Trophoblast cell (in vitro differentiated cells and primary cell): ENCODE measurements at regions not wholly inside any gene's neighbourhood (a gene's known extent, or its start where the extent isn't known, plus 50 kb on each side); places are given as distances from the start of the nearest gene placed in this dataset.
"Not testable (repeated sequence)": the region's sequence is repeated elsewhere in the genome, so short reads cannot be mapped to it uniquely, and the experiment has no call there.

Source experiments
- DNase-seq, 2 donors: peaks; one replicate each; pipeline ENCODE4 v3.0.0-alpha.2; 2016
- H2AFZ ChIP-seq: 2 replicates; pipeline ENCODE4 v1.6.1; 2013; ENCODE audit warnings: low read length, moderate library complexity, mild to moderate bottlenecking; ENCODE audit not compliant: insufficient read depth, poor library complexity
- H2AK5ac ChIP-seq: 2 replicates; pipeline ENCODE4 v1.6.1; 2013; ENCODE audit warnings: mild to moderate bottlenecking, low read length
- H2BK120ac ChIP-seq: 2 replicates; pipeline ENCODE4 v1.6.1; 2013; ENCODE audit warnings: low read length, mild to moderate bottlenecking, moderate library complexity; ENCODE audit not compliant: insufficient read depth, poor library complexity
- H2BK12ac ChIP-seq: 2 replicates; pipeline ENCODE4 v1.6.1; 2013; ENCODE audit warnings: mild to moderate bottlenecking, low read length, moderate library complexity
- H2BK5ac ChIP-seq: 2 replicates; pipeline ENCODE4 v1.6.1; 2013; ENCODE audit warnings: low read length, low read depth, moderate library complexity, mild to moderate bottlenecking; ENCODE audit not compliant: poor library complexity
- H3K14ac ChIP-seq: 2 replicates; pipeline ENCODE4 v1.6.1; 2013; ENCODE audit warnings: mild to moderate bottlenecking, low read length
- H3K18ac ChIP-seq: 2 replicates; pipeline ENCODE4 v1.6.1; 2013; ENCODE audit warnings: mild to moderate bottlenecking, low read length
- H3K23ac ChIP-seq: 2 replicates; pipeline ENCODE4 v1.6.1; 2013; ENCODE audit warnings: low read length
- H3K27ac ChIP-seq: 2 replicates; pipeline ENCODE4 v1.5.1; 2013; ENCODE audit warnings: low read depth, mild to moderate bottlenecking, inconsistent platforms, low read length, moderate library complexity
- H3K27me3 ChIP-seq: 2 replicates; pipeline ENCODE4 v1.6.1; 2013; ENCODE audit warnings: inconsistent platforms, mild to moderate bottlenecking, low read length, moderate library complexity; ENCODE audit not compliant: insufficient read depth
- H3K36me3 ChIP-seq, 2 experiments: 1 replicate in 1 of 2; 2 replicates in 1 of 2; pipeline ENCODE4 v1.6.1; 2013; ENCODE audit warnings: low read length in 2 of 2, mild to moderate bottlenecking in 2 of 2, moderate library complexity in 1 of 2; ENCODE audit not compliant: insufficient read depth in 2 of 2, control insufficient read depth in 1 of 2
- H3K4ac ChIP-seq: 2 replicates; pipeline ENCODE4 v1.6.1; 2013; ENCODE audit warnings: low read depth, mild to moderate bottlenecking, low read length, moderate library complexity
- H3K4me1 ChIP-seq, 2 experiments: 1 replicate in 1 of 2; 2 replicates in 1 of 2; pipeline ENCODE4 v1.6.1; 2013; ENCODE audit warnings: low read length in 2 of 2, mild to moderate bottlenecking in 2 of 2, moderate library complexity in 1 of 2; ENCODE audit not compliant: insufficient read depth in 2 of 2, control insufficient read depth in 1 of 2
- H3K4me2 ChIP-seq: 2 replicates; pipeline ENCODE4 v1.6.1; 2013; ENCODE audit warnings: inconsistent platforms, mild to moderate bottlenecking, low read length, moderate library complexity
- H3K4me3 ChIP-seq: 2 replicates; pipeline ENCODE4 v1.5.1; 2013; ENCODE audit warnings: mild to moderate bottlenecking, low read depth, low read length, inconsistent platforms
- H3K79me1 ChIP-seq: one replicate; pipeline ENCODE4 v1.6.1; 2013; ENCODE audit warnings: low read length
- H3K79me2 ChIP-seq: 2 replicates; pipeline ENCODE4 v1.6.1; 2013; ENCODE audit warnings: low read length, mild to moderate bottlenecking; ENCODE audit not compliant: control insufficient read depth, insufficient read depth, poor library complexity
- H3K9ac ChIP-seq: 2 replicates; pipeline ENCODE4 v1.6.1; 2013; ENCODE audit warnings: mild to moderate bottlenecking, low read length
- H3K9me3 ChIP-seq: 2 replicates; pipeline ENCODE4 v1.6.1; 2013; ENCODE audit warnings: low read depth, mild to moderate bottlenecking, control low read depth, inconsistent platforms, low read length; ENCODE audit not compliant: insufficient read depth
- H4K12ac ChIP-seq: 2 replicates; pipeline ENCODE4 v1.6.1; 2013; ENCODE audit warnings: low read depth, mild to moderate bottlenecking, low read length, moderate library complexity
- H4K8ac ChIP-seq: 2 replicates; pipeline ENCODE4 v1.6.1; 2013; ENCODE audit warnings: low read depth, mild to moderate bottlenecking, low read length, moderate library complexity
- H4K91ac ChIP-seq: one replicate; pipeline ENCODE4 v1.6.1; 2013; ENCODE audit warnings: low read depth, mild to moderate bottlenecking, low read length, moderate library complexity
- WGBS: extraction: QIAGEN DNeasy Blood & Tissue Kit; methylation state at CpG from one replicate; pipeline ENCODE4 v1.1.7; 2013; ENCODE audit warnings: missing lambda C conversion rate; ENCODE audit not compliant: insufficient read length, insufficient coverage; ENCODE audit errors: extremely low coverage; 5-methylcytosine and 5-hydroxymethylcytosine counted together

DNA sequence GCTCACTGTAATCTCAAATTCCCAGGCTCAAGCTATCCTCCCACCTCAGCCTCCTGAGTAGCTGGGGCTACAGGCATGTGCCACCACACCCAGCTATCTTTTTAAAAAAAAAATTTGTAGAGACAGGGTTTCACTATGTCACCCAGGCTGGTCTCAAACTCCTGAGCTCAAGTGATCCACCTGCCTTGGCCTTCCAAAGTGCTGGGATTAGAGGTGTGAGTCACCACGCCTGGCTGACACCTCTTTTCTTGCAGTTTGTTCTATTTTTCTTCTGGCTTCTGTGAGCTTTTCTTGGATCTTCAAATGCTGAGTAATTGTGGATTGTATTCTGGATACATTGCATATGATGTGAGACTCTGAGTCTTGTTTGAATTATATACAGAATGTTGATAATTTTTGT is 137.3 kb upstream of the GK2 start:
- not testable (repeated sequence) for H4K8ac ChIP-seq, H3K36me3 ChIP-seq, H4K12ac ChIP-seq, H3K27me3 ChIP-seq, H3K9me3 ChIP-seq, H3K18ac ChIP-seq, H3K4me1 ChIP-seq, H3K9ac ChIP-seq, H2BK120ac ChIP-seq, H3K23ac ChIP-seq, H3K14ac ChIP-seq, H2AK5ac ChIP-seq, H3K4ac ChIP-seq, H2BK12ac ChIP-seq, H3K27ac ChIP-seq, H4K91ac ChIP-seq, H3K4me3 ChIP-seq, H3K4me2 ChIP-seq, DNase-seq, H2AFZ ChIP-seq, H3K79me2 ChIP-seq, H2BK5ac ChIP-seq, H3K79me1 ChIP-seq
- no CpG with 5 or more reads among the region's 1 CpG for WGBS

DNA sequence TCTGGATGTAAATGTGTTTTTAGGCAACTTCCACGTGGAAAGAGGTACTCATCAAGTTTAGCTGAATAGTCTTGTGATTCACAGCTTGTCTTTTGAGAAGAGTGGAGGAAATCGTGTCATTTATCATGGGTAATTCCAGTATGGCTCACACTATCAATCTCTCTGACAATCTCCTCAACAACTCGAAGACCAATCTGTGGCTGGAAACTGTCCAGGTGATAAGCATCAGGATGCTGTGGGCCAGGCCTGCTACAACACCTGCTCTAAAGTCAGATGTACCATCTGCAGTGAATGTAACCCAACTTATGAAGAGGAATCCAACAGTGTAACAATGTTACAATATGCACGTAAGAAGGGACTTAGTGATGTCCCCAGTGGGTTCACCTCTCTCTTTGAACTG is 132.1 kb upstream of the GK2 start:
- Histone ChIP-seq H3K79me1 (no peaks in the 10 kb centered on the region), H3K4me3 (no peak overlapping the region), H3K36me3 (no peaks in the 10 kb centered on the region), H3K14ac (no peak overlapping the region), H2BK12ac (no peak overlapping the region), H3K9me3 (no peaks in the 10 kb centered on the region), H4K12ac (no peak overlapping the region), H3K23ac (no peak overlapping the region), H2AK5ac (no peak overlapping the region), H2BK120ac (no peak overlapping the region), H2AFZ (no peak overlapping the region), H3K4me2 (no peak overlapping the region), H3K27ac (no peak overlapping the region), H3K9ac (no peak overlapping the region), H3K4me1 (no peaks in the 10 kb centered on the region), H4K91ac (no peak overlapping the region), H3K4ac (no peak overlapping the region), H3K27me3 (no peaks in the 10 kb centered on the region), H2BK5ac (no peak overlapping the region), H3K18ac (no peak overlapping the region), H4K8ac (no peak overlapping the region), H3K79me2 (no peaks in the 10 kb centered on the region)
- WGBS, result no CpG with 5 or more reads among the region's 4 CpGs
- no peak for DNase-seq

DNA sequence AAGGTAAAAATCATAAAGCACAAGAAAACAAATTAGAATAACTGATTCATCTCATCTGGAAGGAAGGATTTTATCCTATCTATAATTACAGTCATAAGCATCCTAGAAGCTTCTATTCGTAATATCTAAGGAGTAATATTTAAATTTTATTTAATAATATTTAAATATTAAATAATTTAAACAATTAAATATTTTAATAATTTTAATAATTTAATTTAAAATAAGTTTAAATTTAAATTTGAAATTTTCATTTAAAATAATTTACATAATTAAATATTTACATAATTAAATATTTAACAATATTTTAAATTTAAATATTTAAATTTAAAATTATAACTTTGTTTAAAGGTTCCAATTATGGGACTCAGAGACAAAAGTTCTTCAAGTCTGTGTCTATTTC is 127.5 kb upstream of the GK2 start:
- WGBS, result no CpG with 5 or more reads among the region's 1 CpG

DNA sequence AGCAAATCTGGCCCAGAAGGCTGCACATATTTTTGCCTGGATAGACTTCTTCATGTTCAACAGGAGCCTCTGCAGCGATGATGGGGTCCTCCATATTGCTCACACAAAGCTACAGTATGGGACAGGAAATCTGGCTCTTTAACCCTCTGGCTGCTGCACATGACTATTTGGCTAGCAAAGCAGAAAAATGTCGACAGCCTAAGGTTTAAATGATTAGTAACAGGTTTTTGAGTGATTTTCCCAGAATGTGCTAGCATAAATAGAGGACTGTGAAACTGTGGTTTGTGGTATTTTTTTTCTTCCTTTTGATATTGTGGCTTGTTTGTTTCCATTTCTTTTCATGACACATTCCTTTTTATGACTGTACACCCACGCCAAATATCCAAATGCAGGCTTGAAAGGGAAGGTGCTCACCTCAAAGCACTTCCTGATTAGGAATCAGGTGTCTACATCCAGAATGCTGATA is 120.2 kb upstream of the GK2 start:
- Histone ChIP-seq H2BK5ac (no peak overlapping the region), H3K27me3 (no peaks in the 10 kb centered on the region), H3K4me3 (no peak overlapping the region), H3K79me1 (no peaks in the 10 kb centered on the region), H2AK5ac (no peak overlapping the region), H2BK120ac (no peak overlapping the region), H3K9me3 (no peaks in the 10 kb centered on the region), H4K8ac (no peak overlapping the region), H2AFZ (no peak overlapping the region), H4K12ac (no peak overlapping the region), H3K23ac (no peak overlapping the region), H3K27ac (no peak overlapping the region), H3K79me2 (no peaks in the 10 kb centered on the region), H3K9ac (no peak overlapping the region), H4K91ac (no peak overlapping the region), H3K4ac (no peak overlapping the region), H3K4me1 (no peaks in the 10 kb centered on the region), H3K4me2 (no peak overlapping the region), H2BK12ac (no peak overlapping the region), H3K14ac (no peak overlapping the region), H3K18ac (no peak overlapping the region), H3K36me3 (no peaks in the 10 kb centered on the region)
- no peak for DNase-seq
- WGBS, result no CpG with 5 or more reads among the region's 3 CpGs

More for the DNA sequence above, 127.5 kb upstream of the GK2 start:
- DNase-seq, result no peak
- Histone ChIP-seq H2AK5ac (no peak overlapping the region), H3K18ac (no peak overlapping the region), H3K9me3 (no peaks in the 10 kb centered on the region), H3K14ac (no peak overlapping the region), H3K4me3 (no peak overlapping the region), H4K91ac (no peak overlapping the region), H3K79me1 (no peaks in the 10 kb centered on the region), H3K79me2 (no peaks in the 10 kb centered on the region), H3K27me3 (no peaks in the 10 kb centered on the region), H2BK120ac (no peak overlapping the region), H3K9ac (no peak overlapping the region), H4K8ac (no peak overlapping the region), H3K36me3 (no peaks in the 10 kb centered on the region), H3K4ac (no peak overlapping the region), H3K4me1 (peaks cover 0 to 2% of the 10 kb centered on the region in 2 experiments), H2AFZ (no peak overlapping the region), H3K23ac (no peak overlapping the region), H3K27ac (no peak overlapping the region), H4K12ac (no peak overlapping the region), H2BK5ac (no peak overlapping the region), H2BK12ac (no peak overlapping the region), H3K4me2 (no peak overlapping the region)
